ENCODE measurements at regions not wholly inside any gene's neighbourhood (a gene's known extent, or its start where the extent isn't known, plus 50 kb on each side); places are given as distances from the start of the nearest gene placed in this dataset.
"Not testable (repeated sequence)": the region's sequence is repeated elsewhere in the genome, so short reads cannot be mapped to it uniquely, and the experiment has no call there.

DNA sequence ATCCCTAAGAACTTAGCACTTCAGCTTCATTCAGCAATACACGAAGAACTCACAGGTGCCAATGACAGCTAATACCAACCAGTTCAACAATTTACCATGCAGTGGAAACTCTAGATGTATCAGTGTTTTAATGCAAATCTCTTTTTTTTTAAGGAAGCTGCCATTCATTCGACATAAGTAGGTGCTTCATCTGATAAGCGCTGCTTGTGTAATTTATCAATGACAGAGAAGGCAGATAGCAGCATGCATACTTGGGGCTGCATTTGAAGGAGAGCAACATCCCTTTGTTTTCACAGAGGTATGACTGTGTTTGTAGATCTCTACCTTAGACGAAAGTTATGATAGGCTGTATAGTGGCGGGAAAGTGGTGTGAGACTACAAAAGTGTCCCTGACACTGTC lies 977.1 kb downstream of the AACS start:
- FAIRE-seq = no peak

- FAIRE-seq = not testable (repeated sequence)
These were observed 984.3 kb downstream of the AACS start for GRCh38 chr12:126049501-126049900.

DNA sequence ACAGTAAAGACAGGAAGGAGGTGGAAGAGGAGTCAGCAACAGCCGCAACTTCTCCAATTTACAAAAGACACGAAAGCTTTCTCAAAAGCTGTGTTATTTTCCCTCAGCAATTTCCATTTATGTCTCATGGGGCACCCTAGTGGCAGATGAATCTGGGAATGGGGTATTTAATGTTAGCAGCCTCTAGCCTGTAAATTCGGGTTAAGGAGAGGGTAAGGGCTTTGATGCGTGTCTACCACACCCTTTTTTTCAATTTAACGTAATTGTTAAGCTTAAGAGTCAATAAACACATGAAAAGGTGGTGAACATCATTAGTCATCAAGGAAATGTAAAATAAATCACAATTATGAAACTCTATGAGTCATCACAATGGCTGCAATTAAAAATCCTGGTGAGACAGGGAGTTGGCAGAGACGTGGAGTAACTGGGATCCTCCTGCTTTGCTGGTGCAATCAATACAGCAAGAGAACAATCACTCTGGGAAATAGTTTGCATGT lies 986.4 kb downstream of the AACS start:
- FAIRE-seq = no peak

DNA sequence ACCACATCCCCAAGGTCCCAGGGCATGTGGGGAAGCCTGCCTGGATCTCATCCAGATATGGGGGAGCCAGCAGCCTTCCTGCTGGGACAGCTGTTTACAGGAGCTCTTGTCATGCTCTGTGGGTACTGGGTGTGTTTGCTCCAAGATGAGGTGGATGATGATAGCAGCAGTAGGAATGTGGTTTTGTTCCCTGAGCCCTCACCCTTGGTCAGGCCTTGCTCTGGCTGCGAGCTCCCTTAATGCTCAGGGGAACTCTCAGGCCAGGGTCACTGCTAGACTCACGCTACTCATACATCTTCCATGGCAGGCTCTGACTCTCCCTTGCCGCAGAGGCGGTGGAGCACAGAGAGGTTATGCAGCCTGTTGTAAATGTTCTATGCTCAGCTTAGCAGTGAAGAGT lies 990.3 kb downstream of the AACS start:
- no peak for FAIRE-seq

- no peak for FAIRE-seq
These were observed 996.5 kb downstream of the AACS start for GRCh38 chr12:126061777-126062176.

GRCh38 chr12:126064028-126064427 lies 998.8 kb downstream of the AACS start:
- FAIRE-seq = no peak

- FAIRE-seq = no peak
These were observed 1002.5 kb downstream of the AACS start for GRCh38 chr12:126067626-126068329.

- FAIRE-seq = no peak
These were observed 1004.4 kb downstream of the AACS start for GRCh38 chr12:126069549-126070165.

DNA sequence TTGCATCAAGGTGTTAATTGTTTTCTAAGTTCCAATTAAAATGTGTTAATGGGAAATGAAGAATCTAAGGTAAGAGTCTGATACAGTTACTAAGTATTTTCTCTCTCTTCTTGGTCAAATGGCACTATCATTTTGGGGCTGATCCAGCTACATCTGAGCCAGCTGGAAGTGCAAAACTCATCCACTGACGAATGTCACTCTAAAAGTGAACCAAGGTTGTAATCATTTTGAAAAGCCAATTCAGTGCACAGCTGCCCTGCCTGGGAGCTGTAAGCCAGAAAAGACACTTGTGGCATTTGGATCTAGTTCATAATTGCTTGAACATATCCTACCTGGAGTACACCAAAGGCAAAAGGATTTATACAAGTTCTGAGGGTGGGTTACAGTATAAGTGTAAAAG lies 1011.3 kb downstream of the AACS start:
- no peak for FAIRE-seq

GRCh38 chr12:126083926-126084325 lies 1018.7 kb downstream of the AACS start:
- no peak for FAIRE-seq

DNA sequence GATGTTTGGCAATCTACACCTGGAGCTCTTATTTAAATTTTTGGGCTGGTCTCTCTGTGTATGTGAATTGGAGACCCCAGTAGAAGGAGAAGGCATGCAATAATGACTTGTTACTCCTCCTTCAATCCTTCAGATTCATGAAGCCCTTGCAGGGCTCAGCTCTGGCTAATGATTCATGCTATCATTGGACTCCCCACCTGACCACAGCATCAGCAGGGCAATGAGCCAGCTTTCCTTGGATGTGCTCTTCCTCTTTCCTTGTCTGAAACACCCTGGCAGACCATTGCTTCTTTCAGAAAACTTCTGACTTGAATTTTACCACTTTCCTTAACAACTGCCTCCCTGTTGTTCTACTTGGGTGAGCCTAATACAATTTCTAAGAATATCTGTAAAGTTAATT lies 1019.2 kb downstream of the AACS start:
- FAIRE-seq = no peak

GRCh38 chr12:126086242-126086641 lies 1021.0 kb downstream of the AACS start:
- FAIRE-seq = no peak

DNA sequence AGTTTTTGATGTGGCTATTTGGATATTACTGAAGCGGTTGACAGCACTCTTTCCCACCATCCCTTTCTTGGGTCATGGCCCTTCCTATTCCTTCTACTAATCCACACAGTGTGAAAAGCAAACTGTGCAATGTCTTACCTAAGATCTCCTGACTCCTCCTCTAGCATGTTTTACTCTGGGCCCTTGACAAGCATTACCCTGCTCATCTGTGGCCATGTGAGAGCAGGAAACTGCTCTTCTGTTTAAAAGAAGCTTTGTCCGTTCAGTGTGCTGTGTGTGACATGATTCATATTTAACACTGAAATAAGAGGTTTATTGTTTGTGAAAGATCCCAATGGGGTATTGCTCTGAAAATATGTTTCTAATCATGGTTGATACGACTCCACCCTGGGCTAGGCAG lies 1022.5 kb downstream of the AACS start:
- no peak for FAIRE-seq

DNA sequence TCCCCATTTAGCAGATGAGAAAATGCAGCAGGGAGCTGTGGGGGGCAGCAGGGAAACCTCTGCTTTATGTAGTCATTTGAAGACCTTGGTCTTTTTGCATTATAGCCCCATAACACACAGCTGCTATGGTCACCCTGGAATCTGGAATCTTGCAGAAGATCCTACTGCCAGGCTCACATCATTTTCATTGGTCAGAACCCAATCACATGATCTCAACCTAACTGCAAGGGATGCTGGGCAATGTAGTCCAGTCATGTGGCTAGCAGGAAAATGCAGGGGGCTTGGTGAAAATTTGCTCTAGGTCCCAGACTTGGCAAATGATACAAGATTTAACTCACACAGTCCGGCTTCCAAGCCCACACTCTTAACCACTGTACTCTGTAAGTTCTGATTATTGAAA lies 1028.7 kb downstream of the AACS start:
- no peak for FAIRE-seq

DNA sequence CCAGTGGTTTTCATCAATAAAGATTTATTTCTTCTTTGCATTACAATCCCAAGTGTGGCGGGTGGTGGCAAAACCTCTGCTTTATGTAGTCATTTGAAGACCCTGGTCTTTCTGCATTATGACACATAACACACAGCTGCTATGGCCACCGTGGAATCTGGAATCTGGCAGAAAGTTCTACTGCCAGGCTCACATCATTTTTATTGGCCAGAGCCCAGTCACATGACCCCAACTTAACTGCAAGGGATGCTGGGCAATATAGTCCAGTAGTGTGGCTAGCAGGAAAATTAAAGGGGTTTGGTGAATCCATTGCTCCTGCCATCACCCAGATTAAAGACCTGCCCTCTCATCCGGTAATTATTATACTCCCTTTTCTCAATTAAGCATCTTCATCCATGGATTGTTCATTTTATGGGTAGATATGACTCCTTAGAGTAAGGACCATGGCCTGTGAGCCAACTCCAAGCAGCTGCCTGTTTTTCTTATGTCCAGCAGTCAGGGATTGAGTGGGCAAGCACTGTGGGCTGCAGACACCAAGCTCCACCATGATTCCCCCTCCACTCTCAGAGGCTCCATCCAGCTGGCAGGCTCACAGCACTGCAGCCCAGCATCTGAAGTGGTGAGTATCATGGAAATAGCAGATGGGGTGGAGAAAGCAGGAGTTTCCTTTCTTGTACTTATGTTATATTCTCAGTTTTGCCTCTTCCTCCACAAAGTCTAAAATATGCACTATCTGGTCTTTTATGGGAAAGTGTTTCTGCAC lies 1030.7 kb downstream of the AACS start:
- no peak for FAIRE-seq

DNA sequence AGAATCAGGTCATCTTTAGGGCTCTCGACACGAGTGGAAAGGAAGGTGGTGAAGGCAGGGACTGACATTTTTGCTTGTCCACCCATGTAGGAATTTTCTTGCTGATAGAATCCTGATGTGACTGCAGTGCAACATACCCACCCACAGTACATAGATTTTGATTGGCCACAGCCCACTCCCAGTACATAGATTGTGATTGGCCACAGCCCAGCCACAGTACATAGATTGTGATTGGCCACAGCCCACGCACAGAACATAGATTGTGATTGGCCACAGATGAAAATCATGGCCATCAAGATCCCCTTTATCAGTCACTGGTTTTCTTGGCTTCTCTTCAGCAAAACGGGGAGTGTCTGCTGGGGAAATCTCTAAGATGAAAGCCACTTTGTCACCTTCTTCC lies 1041.5 kb downstream of the AACS start:
- no peak for FAIRE-seq

DNA sequence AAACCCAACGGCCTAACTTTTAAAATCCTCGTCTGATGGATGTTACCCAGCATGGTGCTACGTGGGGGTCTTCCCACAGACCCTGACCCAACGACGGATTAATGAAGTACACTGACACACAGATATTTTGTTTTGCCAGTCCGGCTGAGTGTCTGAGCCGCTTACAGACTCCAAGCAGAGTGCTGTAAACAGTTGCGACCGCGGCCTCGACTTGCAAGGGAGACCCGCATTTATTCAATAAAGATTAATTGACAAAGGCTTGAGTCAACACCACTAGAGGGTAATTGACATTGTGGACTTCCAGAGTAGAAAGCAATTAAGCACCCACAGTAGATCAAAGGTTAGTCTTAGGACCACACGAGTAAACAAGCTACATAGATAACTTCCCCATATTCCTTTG lies 1042.4 kb downstream of the AACS start:
- no peak for FAIRE-seq

GRCh38 chr12:126108247-126108646 lies 1043.0 kb downstream of the AACS start:
- FAIRE-seq = no peak

DNA sequence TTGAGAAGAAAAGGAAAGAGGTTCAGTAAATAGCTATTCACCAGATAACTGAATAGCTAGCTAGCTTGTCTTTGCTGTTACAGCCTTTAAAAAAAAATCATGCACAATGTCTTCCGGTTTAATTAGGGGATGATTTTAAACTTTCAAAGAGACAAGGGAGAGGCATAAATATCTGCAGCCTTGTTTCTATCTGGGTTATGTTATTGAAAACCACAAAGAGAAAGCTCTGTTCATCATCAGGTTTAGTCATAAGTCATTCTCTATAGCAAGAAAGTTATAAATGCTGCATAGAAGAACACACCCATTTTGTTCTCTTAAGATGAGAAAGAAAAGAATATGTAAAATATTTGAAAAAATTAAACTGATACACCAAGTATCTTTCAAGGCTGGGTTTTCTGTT lies 1046.9 kb downstream of the AACS start:
- FAIRE-seq = no peak

DNA sequence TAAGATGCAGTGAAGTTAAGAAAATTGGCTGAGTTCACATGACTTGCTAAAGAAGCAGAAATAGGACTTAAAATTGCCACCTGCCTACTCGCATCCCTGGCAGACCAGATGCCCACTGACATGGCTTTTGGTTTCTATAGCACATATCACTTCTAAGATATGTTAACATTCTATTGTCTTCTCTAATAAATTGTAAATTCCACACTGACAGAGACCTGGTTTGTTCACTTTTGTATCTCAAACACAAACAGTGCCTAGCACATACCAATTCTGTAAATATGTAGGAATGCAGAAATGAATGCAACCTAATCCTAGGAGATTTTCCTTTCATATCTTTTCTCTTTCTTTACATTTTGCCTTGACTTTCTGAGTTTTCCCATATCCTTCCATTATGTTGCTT lies 1047.6 kb downstream of the AACS start:
- FAIRE-seq = no peak

- FAIRE-seq = no peak
These were observed 1049.2 kb downstream of the AACS start for GRCh38 chr12:126114441-126114840.

DNA sequence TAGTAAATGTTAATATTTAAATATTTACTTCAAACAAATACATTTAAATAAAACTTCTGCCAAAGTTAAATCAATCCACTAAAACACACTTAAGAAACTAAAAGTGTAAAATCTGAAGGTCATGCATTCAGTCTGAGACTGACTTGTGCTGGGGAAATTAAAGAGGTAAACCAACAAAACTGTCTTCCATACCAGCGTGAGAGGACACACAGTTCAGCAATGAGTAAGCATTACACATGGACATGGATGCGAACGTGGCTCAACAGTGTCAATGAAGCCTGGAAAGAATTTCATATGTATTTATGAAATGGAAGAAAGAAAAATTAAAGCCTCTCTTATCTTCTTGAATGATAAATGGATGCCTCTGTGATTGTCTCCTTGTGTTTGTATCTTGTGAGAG lies 1052.3 kb downstream of the AACS start:
- FAIRE-seq = no peak

DNA sequence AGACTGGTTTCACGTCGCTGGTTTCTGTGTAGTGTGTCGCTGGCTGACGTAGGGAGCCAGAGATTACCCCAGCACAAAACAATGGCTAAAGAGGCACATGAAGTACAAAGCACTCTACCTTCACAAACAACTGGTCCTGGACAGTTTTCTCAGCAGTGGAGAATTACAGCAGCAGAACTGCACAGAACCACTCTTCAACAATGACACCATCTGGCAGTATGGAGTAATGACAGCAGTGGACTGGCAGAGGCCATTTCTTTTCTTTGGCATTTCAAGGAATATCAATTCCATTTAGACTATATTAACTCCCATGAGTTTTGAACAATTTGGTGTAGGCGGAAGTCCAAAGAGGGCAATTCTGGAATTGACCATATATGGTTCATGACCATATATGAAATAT lies 1074.1 kb downstream of the AACS start:
- no peak for FAIRE-seq

- no peak for FAIRE-seq
These were observed 1079.4 kb downstream of the AACS start for GRCh38 chr12:126144603-126145002.

All from colon (tissue), 2 donors.